Body of pancreas (tissue), 4 donors: ENCODE measurements at regions not wholly inside any gene's neighbourhood (a gene's known extent, or its start where the extent isn't known, plus 50 kb on each side); places are given as distances from the start of the nearest gene placed in this dataset.

Experiments used
- CTCF ChIP-seq, 7 experiments: fragments of 450-650 bp in 4 of 7; fragments of 200-600 bp in 3 of 7; sonication (generic) in 3 of 7; IDR thresholded peaks; one replicate each; pipeline ENCODE4 v1.5.1; 2016 to 2019; ENCODE audit warnings: antibody characterized with exemption in 7 of 7
- POLR2A ChIP-seq, 3 donors: fragments of 450-650 bp; IDR thresholded peaks; one replicate each; pipeline ENCODE4 v1.6.1; 2016; ENCODE audit warnings: antibody characterized with exemption in 3 of 3, mild to moderate bottlenecking in 2 of 3

DNA sequence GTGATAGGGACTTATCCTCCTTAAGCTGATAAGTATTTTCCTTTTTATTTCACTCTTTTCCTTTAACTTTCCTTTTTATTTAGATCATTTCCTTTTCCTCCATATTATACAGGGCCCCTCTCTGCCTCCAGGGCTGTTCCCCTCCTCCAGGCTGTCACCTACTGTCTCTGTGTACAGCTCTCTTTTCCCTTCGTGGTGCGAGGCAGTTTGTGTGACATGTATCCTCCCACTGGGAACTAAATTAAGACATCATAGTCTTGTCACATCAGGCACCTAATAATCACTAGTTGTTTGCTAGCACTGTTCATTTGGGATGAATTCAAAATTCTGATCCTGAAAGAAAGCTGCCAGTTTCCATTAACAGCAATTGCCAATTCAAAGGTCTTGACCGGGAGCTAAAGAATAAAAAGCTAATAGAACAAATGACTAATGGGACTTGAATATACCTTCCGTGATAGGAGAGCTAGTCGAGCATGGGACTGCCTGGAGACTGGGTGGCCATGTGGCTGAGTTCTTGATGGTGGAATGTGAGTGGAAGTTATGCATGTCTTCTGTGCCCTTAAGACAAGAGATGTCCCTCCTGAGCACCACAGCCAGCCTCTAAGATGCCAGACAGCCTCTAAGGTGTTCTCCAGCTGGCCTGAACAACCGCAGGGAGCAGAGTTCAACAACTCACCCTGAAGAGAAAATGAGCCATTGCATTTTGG is 77.7 kb upstream of the LRRC55 start:
- no peak for TF ChIP-seq CTCF (IDR thresholded peaks at IDR 0.05)
- TF ChIP-seq POLR2A (IDR thresholded peaks at IDR 0.05) = no peak
